HG03521 (cell line): ENCODE measurements at regions not wholly inside any gene's neighbourhood (a gene's known extent, or its start where the extent isn't known, plus 50 kb on each side); places are given as distances from the start of the nearest gene placed in this dataset.
"Not testable (repeated sequence)": the region's sequence is repeated elsewhere in the genome, so short reads cannot be mapped to it uniquely, and the experiment has no call there.

Source experiments
- ATAC-seq: cut with Tn5 transposase; IDR thresholded peaks from one replicate; pipeline ENCODE4 v1.9.1; 2021; ENCODE audit warnings: mild to moderate bottlenecking, moderate library complexity; ENCODE audit not compliant: unreplicated experiment

DNA sequence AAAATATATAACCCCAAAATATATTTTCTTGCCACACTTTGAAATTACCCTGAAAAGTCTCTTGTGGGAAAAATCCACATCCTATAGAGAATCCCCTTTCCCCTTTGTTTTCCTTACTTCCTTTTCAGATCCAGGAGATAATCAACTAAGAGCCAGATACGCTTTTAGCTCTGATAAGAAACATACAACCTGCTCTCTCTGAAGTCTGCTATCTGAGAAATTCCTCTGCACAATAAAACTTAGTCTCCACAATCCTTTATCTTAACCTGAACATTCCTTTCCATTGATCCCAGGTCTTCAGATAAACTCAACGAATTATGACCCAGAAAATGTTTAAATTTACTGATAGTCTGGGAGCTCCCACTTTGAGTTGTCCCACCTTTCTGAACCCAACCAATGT is 233.4 kb upstream of the SETMAR start:
- ATAC-seq: no peak

DNA sequence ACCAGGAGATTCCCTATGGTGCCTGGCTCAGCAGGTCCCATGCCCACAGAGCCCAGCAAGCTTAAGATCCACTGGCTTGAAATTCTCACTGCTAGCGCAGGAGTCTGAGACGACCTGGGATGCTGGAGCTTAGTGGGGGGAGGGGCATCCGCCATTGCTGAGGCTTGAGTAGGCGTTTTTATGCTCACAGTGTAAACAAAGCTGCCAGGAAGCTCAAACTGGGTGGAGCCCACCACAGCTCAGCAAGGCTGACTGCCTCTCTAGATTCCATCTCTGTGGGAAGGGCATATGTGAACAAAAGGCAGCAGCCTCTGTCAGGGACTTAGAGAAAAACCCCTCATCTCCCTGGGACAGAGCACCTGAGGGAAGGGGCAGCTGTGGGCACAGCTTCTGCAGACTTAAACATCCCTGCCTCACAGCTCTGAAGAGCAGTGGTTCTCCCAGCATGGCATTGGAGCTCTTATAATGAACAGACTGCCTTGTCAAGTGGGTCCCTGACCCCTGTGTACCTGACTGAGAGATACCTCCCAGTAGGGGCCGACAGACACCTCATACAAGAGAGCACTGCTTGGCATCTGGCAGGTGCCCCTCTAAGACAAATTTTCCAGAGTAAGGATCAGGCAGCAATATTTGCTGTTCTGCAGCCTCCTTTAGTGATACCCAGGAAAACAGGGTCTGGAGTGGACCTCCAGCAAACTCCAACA is 231.5 kb upstream of the SETMAR start:
- no peak for ATAC-seq

DNA sequence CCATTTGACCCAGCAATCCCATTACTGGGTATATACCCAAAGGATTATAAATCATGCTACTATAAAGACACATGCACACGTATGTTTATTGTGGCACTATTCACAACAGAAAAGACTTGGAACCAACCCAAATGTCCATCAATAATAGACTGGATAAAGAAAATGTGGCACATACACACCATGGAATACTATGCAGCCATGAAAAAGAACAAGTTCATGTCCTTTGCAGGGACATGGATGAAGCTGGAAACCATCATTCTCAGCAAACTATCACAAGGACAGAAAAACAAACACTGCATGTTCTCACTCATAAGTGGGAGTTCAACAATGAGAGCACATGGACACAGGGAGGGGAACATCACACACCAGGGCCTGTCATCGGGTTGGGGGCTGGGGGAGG is 225.9 kb upstream of the SETMAR start:
- ATAC-seq: not testable (repeated sequence)

DNA sequence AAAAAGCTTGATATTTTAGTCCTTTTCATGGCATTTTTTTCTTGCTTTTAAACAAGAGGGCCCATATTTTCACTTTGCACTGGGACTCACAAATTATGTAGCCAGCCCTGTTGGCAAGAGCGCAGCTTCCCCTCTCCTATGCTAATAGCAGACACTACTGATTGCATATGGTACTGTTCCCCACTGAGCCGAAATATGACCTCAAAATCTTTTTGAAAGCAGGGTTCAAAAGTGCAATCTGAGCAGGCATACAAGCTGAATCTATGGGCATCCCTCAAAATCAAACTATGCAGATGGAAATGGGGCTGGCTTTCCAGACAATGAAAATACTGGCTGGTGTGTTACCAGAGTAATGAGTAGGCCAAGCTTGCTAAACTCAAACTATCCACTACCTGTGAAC is 225.2 kb upstream of the SETMAR start:
- ATAC-seq: no peak

DNA sequence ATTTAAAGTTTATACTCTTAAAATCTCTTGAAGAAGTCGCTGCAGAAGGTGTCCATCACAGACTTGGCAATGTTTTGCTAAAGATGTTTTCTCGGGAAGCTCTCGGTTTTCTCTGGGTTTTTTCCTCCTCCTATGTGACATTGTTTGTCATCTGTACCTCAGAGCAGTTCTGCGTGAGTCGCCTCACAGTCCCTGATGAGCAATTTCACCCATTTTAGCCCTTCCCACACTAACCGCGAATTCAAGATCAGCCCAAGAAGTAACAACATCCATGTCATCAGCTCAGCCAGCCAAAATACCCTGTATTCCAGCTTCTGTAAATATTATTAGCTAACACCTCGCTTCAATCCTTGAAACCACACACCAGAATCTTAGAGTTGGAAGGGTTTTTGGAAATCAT is 224.3 kb upstream of the SETMAR start:
- ATAC-seq: no peak

DNA sequence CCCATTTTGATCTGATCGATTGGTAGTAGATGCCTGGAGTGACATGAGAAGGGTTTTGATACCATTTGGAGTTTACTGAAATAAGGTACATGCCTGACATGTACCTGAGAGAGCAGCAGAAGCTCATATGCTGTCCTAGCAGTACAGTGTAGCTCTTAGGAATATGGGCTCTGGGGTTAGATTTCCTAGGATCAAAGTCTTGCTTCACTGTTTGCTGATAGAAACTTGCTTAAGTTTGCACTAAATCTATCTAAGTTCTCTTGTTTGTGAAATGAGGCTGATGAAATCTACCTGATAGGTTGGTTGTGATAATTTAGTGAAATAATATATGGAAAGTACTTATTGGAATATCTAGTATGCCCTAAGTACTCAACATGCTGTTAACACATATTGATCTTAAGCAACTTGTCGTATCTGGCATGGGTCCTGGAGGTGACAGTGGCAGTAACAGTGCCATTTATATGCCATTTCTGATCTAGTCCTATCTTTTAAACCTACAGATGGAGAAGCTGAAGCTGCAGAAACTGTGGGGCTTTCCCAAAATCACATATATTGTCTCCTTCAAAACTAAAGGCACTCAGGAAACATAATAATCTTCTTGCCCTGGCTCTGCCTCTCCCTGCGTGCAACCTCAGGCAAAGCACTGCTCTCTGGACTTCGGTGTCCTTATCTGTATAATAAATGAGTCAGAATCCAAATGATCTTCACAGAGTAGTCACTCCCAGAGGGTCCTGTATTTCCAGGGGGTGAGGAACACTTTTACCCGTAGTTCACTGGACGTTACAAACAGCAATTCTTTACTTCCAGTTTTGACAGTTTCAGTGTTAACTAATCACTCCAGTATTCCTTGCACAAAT is 223.6 kb upstream of the SETMAR start:
- no peak for ATAC-seq

DNA sequence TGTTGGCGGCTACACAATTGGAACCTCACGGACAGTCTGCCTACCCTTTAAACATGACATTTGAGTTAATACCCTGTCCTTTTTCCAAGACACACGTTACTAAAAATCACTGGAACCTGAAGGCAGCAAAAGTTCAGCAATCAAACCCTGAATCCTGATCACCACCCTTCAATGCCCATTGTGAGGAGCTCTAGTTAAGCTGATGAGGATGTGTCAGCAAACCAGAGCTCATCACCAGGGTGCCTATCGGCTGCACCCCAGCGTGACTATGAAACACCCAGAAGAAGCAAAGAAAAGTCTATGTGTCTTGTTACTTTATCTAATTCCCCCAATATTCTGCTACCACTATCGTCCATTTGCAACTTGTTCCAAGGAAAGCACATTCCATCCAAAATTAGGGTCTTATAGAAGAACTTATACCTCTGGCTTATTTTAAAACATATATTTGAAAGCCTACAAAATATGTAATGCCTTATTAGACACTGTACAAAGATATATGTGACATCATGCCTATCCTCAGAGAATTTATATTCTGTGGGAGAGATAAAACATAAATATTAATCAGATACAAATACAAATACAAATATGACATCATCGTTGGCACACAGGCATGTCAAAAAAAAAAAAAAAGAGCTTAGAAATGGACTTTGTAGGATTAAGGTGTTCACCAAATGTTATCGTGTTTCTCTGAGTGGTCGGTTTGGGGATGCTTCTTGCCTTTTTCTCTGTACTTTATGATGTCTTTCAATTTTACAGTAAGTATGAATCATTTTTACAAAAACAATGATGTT is 219.7 kb upstream of the SETMAR start:
- no peak for ATAC-seq

DNA sequence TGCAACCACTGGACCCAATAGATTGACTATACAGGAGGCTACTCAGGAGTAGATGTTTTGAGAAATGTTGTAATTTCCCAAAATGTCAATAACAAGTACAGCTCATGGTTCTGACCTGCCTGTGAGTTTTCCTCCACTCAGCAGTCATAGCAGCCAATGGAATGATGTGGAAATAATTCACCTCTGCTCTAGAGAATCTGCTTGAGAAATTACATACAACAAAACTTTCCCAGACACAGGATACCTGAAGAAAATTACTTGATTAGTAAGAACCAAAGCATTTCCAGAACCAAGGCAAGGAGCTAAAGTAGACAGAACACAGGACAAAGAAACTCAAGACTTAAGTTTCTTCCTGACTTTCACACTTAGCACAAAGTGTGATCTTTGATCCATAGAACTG is 218.9 kb upstream of the SETMAR start:
- ATAC-seq: no peak

DNA sequence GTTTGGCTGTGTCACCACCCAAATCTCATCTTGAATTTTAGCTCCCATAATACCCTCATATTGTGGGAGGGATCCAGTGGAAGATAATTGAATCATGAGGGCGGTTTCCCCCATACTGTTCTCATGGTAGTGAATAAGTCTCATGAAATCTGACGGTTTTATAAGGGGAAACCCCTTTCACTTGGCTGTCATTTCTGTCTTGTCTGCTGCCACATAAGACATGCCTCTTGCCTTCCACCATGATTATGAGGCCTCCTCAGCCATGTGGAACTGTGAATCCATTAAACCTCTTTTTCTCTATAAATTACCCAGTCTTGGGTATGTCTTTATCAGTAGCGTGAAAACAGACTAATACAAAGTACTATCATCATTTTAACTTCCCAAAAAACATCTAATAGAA is 216.5 kb upstream of the SETMAR start:
- not testable (repeated sequence) for ATAC-seq

DNA sequence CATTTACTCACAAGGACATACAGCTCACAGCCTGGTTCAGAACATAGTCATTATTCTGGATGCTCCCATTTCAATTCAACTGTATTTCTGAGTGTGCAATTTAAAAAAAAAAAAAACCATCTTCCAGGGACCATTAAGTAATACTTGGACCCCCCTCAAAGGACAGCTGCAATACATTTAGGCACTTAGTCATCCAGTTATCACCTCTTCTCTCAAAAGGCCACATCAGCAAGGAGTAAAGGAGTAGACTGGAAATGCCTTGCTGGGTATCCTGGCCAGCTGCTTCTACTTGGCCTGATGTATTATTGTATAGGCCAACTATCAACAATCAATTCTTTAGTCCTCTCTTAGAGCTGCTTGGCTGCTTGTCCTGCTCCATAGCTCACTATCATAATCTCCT is 211.4 kb upstream of the SETMAR start:
- ATAC-seq: no peak

DNA sequence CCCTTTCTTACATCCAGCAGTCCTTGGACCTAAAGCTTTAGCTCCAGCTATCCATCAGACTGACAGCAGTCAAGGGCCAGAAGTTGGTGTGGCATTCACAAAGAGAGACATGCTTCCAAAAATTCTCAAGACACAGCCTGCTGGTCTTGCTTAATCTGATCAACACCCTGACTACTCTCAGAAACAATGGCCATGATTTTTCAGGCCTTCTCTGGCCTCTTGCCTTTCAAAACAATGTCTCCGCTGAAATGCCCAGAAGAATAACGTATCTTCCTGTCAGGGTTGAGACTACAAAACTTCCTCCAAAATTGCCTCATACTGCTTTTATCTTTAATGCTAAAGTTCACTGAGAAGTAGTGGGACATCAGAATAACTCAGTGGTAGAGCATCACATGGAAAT is 205.4 kb upstream of the SETMAR start:
- no peak for ATAC-seq

DNA sequence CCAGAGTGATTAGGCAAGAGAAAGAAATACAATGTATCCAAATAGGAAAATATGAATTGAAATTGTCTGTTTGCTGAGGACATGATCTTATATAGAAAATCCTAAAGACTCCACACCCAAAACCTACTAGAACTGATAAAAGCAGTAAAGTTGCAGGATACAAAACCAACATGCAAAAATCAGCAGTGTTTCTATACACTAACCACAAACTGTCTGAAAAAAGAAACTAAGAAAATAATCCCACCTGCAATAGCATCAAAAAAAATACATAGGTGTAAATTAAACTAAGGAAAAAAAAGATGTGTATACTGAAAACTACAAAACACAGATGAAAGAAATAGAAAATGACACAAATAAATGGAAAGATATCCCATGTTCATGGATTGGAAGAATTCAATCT is 203.6 kb upstream of the SETMAR start:
- ATAC-seq: no peak

DNA sequence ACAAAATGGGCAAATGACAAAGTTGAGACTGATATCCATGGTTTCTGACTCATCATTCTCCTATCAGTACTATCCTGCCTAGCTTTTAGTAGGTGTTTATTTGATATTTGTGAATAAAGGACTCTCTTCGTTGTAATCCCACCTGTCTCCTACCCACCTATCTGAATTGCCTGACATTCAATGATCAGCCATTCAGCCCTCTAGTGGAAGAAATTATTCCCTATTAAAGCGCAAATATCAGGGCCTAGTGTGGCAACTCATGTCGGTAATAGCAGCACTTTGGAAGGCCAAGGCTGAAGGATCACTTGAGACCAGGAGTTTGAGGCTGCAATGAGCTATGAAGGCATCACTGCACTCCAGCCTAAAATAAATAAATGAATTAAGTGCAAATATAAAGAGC is 195.7 kb upstream of the SETMAR start:
- no peak for ATAC-seq

DNA sequence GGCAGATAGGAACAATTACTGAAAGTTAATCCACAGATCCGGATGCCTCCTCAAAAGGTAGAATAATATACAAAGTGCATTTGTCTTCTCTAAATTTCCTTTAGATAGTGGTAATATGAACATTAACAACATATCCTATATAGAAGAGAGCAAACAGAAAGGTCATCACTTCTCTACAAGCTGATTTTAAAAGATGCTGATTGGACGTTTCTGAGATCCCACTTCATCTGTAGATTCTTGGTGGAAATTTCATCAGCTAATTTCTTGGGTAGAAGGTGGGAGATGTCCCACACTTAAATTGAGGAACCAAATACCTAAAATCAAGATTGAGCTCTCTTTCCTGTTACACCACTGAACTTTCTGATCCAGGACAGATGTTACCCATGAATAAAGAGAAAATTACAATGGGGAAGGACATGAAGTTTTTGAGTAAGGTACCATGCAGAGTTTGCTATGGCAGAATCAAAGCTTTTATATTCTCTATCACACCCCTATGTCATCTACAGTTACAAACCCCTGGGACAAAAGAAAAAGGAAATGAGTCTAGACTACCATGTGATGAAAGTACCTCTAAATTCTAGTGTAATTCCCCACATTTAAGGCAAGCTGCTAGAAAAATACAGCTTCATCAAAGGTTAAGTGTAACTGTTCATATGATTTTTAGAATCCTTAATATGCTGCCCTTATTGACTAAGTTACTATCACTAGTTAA is 189.2 kb upstream of the SETMAR start:
- no peak for ATAC-seq

DNA sequence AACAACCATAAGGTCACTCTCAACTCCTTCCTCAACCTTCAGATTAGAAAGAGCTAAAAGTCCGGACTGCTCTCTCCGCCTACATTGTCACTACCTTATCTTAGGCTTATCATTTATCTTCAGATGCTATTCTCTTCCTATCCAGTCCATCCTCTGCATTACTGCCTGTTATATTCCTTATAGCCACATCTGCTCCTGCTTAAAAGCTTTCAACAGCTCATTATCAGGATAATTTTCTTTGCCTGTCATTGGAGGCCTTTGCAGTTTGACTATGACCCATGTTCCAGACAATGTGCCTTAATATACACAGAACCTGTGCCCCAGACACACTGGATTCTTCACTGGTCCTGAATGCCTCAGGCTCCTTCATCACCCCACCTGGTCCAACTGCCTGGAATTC is 184.1 kb upstream of the SETMAR start:
- no peak for ATAC-seq

DNA sequence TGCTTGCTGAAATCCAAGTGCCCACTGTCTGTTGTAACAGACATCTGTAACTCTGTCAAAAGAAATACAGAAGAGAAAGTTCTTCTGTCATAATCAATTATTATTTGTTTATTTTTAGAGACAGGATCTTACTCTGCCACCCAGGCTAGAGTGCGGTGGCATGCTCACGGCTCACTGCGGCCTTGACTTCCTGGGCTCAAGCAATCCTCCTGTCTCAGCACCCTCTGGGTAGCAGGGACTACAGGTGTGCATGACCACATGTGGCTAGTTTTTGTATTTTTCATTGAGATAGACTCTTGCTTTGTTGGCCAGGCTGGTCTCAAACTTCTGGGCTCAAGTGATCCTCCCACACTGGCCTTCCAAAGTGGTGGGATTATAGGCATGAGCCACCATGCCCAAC is 177.6 kb upstream of the SETMAR start:
- no peak for ATAC-seq

DNA sequence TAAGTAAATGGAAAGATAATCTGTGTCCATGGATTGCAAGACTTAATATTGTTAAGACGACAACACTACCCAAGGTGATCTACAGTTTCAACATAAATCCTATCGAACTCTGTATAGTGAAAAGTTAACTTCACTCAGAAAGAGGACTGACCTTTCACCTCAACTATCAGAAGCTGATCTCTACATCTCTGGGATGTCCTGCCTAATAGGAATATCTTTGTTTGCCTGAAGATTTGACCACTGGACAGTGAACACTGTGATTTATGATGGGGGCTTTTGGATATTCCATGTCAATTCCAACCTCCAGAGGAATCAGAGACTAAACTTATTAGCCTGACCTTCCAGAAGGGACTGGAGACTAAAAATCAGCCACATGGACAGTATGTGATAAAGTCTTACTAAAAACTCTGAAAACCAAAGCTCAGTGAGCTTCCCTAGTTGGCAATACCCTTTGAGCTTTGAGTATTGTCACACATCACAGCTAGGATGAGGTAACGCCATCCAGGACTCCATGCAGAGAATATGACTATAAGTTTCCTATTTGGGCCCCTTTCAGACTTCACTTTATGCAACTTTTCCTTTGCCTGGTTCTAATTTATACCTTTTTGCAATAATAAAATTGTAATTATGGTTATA is 164.9 kb upstream of the SETMAR start:
- no peak for ATAC-seq

DNA sequence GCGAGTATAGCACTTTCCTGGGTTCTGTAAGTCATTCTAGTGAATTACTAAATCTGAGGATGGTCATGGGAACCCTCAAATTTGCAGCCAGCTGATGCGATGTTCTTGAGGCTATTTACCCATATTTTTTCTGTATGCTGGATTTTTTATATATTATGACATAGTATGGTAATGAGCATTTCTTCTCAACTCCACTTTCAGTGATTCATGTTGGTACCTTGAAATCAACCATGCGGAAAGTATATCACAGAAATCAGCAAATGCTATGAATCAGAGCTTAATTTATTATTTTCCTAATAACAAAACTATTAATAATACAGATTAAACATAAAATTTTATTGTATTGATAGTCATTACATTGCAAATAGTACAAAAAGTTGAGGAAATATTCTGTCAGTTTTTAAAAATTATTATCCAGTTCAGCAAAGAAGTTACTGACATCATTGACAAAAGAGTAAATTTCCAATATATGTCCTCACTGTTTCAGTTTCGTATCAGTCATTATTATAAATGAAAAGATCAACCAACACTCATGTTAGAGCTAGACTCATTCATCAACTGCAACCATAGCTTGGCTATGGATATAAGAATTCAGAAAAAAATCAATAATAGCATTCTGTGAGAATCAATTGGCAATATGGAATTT is 164.3 kb upstream of the SETMAR start:
- no peak for ATAC-seq

DNA sequence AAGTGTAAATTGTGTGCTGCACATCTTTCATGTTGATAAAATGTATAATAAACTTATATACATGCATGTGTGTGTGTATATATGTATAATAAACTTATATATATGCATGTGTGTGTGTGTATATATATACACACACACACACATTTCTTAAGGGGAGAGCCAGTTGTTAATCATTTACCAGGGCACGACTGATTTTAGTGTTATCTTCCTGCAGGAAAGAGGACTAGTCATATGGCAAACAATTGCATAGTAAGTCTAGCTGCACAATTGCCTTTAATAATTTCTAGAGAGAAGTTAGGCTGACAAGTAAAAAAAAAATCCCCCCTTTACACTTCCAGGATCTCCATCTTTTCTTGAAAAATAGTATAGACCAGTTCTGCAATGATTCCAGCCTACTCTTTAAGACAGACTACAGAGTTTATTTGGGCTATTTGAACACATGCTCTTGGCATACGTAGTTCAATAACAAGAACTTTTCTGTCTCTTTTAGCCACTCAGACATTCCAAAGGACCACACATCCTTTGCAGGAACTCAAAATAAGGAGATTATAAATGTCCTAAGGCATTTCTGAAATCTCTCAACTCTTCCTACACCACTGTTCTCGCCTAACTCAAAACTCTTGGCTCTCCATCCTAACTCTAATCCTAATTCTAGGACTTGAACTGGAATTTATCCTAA is 163.6 kb upstream of the SETMAR start:
- ATAC-seq: no peak

DNA sequence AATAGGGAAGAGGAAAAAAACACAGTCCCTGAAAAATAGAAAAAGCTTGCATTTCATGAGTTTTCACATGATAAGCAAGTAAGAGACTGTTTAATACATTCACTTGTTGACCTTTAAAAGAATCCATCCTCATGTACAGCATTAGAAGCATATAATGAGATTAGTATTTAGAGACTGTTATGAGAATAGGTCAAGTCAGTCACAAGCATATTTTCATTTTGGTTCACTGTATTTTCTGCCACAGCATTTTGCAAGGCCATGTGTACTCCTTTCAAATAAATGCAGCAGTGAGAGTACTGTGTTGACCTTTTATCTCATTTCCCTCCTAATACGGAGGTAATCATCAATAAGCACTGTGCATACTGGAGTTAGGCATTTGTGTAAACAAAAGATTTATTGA is 162.2 kb upstream of the SETMAR start:
- no peak for ATAC-seq
